ENCODE measurements at regions not wholly inside any gene's neighbourhood (a gene's known extent, or its start where the extent isn't known, plus 50 kb on each side); places are given as distances from the start of the nearest gene placed in this dataset.

- TF ChIP-seq CTCF (IDR thresholded peaks at IDR 0.05) (no peak), POLR2A (IDR thresholded peaks at IDR 0.05) (no peak)
These were observed 84.8 kb downstream of the LSM3 start for GRCh38 chr3:14263317-14264005.
